ENCODE measurements at regions not wholly inside any gene's neighbourhood (a gene's known extent, or its start where the extent isn't known, plus 50 kb on each side); places are given as distances from the start of the nearest gene placed in this dataset.
"Not testable (repeated sequence)": the region's sequence is repeated elsewhere in the genome, so short reads cannot be mapped to it uniquely, and the experiment has no call there.

DNA sequence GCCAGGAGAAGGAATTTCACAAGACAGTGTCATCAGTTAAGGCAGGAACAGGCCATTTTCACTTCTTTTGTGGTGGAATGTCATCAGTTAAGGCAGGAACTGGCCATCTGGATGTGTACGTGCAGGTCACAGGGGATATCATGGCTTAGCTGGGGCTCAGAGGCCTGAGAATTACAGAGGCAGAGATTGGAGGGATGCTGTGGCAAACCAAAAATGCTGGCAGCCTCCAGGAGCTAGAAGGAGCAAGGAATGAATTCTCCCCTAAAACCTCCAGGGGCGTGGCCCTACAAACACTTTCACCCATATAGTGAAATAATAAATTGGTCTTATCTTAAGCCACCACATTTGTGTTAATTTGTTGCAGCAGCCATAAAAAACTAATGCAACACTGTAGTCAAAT lies 557.0 kb downstream of the ZNF385D start:
- BruUV-seq (replicated peaks); intact Hi-C loops (cut with micrococcal nuclease); H2AFZ ChIP-seq (ENCODE audit: low read depth, low read length, poor library complexity, severe bottlenecking); H3K79me2 ChIP-seq (ENCODE audit: insufficient read depth, low read length); H3K4me2 ChIP-seq (ENCODE audit: low read length); H3K9ac ChIP-seq (ENCODE audit: low read length); CTCF ChIA-PET; DNase-seq (ENCODE audit: low read depth, low spot score); H3K4me3 ChIP-seq (replicated peaks in 1 of 2; ENCODE audit: low read depth in 1 of 2, low read length in 2 of 2); H3K27me3 ChIP-seq (ENCODE audit: insufficient read depth, low read length); RAD21 ChIA-PET (ENCODE audit: low non-redundant PET in 1 of 2, low total read pairs in 2 of 2, uncharacterized antibody in 2 of 2, unreplicated experiment in 2 of 2); H4K20me1 ChIP-seq (ENCODE audit: insufficient read depth); H3K9me2 ChIP-seq (ENCODE audit: insufficient read depth); POLR2A ChIA-PET; ATAC-seq; H3K36me3 ChIP-seq (ENCODE audit: control insufficient read depth in 1 of 2, insufficient read depth in 2 of 2, low read length in 2 of 2); H3K27ac ChIP-seq (ENCODE audit: low read depth, low read length); H3K9me3 ChIP-seq (ENCODE audit: control insufficient read depth in 1 of 2, insufficient read depth in 1 of 2, low read depth in 1 of 2, low read length in 2 of 2); H3K4me1 ChIP-seq (ENCODE audit: control insufficient read depth in 1 of 2, insufficient read depth in 2 of 2, low read length in 2 of 2): not testable (repeated sequence)

DNA sequence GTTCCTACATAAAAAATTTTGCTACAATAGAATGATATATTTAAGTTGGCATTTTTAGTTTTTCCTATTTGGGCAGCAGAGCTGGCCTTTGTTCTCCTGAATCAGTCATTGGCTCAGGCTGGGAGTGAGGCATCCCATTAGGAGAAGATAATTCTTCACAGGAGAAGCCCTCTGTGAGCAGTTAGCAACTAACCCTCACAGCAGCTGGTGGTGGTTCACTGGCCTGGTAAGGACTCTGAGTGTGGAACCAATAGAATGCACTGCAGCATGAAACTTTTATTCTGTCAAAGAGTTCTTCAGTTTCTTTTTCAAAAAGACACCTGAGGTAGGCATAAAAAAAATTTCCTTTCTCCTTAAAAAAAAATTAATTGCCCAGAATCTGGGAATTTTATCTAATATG lies 562.6 kb downstream of the ZNF385D start:
- H3K36me3 ChIP-seq (ENCODE audit: control insufficient read depth in 1 of 2, insufficient read depth in 2 of 2, low read length in 2 of 2) = no peaks in the 10 kb centered on the region
- H3K27me3 ChIP-seq (ENCODE audit: insufficient read depth, low read length) = no peaks in the 10 kb centered on the region
- POLR2A ChIA-PET = no interaction called here
- H3K27ac ChIP-seq (ENCODE audit: low read depth, low read length) = no peak overlapping the region
- no peak overlapping the region for H3K4me2 ChIP-seq (ENCODE audit: low read length)
- H4K20me1 ChIP-seq (ENCODE audit: insufficient read depth) = no peaks in the 10 kb centered on the region
- H3K79me2 ChIP-seq (ENCODE audit: insufficient read depth, low read length) = no peaks in the 10 kb centered on the region
- ATAC-seq (no peak), DNase-seq (ENCODE audit: low read depth, low spot score) (no peak)
- no peaks in the 10 kb centered on the region for H3K4me1 ChIP-seq (ENCODE audit: control insufficient read depth in 1 of 2, insufficient read depth in 2 of 2, low read length in 2 of 2)
- intact Hi-C loops (cut with micrococcal nuclease) = no loop called here
- no TSS peak for BruUV-seq (replicated peaks)
- CTCF ChIA-PET = no interaction called here
- no peaks in the 10 kb centered on the region for H3K9me2 ChIP-seq (ENCODE audit: insufficient read depth)
- TF ChIP-seq RAD21 (IDR thresholded peaks at IDR 0.05; ENCODE audit: low read depth) (no peak), SRF (IDR thresholded peaks at IDR 0.05; ENCODE audit: low read depth) (no peak), ELF1 (IDR thresholded peaks at IDR 0.05; ENCODE audit: borderline replicate concordance, low read depth) (no peak), CBX3 (IDR thresholded peaks at IDR 0.05; ENCODE audit: low read depth) (no peak), SP1 (IDR thresholded peaks at IDR 0.05; ENCODE audit: low read depth) (no peak), ZFX (IDR thresholded peaks at IDR 0.05) (no peak), POLR2AphosphoS5 (IDR thresholded peaks at IDR 0.05; ENCODE audit: low read depth, low read length) (no peak), POLR2A (IDR thresholded peaks at IDR 0.05; ENCODE audit: borderline replicate concordance, extremely low read depth, insufficient read depth, insufficient read length) (no peak), ZNF274 (IDR thresholded peaks at IDR 0.05; ENCODE audit: low read depth, low read length) (no peak)
- TF ChIP-seq, protein P1, sequence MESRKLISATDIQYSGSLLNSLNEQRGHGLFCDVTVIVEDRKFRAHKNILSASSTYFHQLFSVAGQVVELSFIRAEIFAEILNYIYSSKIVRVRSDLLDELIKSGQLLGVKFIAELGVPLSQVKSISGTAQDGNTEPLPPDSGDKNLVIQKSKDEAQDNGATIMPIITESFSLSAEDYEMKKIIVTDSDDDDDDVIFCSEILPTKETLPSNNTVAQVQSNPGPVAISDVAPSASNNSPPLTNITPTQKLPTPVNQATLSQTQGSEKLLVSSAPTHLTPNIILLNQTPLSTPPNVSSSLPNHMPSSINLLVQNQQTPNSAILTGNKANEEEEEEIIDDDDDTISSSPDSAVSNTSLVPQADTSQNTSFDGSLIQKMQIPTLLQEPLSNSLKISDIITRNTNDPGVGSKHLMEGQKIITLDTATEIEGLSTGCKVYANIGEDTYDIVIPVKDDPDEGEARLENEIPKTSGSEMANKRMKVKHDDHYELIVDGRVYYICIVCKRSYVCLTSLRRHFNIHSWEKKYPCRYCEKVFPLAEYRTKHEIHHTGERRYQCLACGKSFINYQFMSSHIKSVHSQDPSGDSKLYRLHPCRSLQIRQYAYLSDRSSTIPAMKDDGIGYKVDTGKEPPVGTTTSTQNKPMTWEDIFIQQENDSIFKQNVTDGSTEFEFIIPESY (IDR thresholded peaks at IDR 0.05; ENCODE audit: extremely low read depth, insufficient replicate concordance, low read length) = no peak
- TF ChIP-seq, protein P2, sequence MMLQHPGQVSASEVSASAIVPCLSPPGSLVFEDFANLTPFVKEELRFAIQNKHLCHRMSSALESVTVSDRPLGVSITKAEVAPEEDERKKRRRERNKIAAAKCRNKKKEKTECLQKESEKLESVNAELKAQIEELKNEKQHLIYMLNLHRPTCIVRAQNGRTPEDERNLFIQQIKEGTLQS (IDR thresholded peaks at IDR 0.05) = no peak
- RAD21 ChIA-PET (ENCODE audit: low non-redundant PET in 1 of 2, low total read pairs in 2 of 2, uncharacterized antibody in 2 of 2, unreplicated experiment in 2 of 2) = no interaction called here
- no peaks in the 10 kb centered on the region; a peak in 1 of 4 replicates for H3K9me3 ChIP-seq (ENCODE audit: control insufficient read depth in 1 of 2, insufficient read depth in 1 of 2, low read depth in 1 of 2, low read length in 2 of 2)
- no peak overlapping the region for H2AFZ ChIP-seq (ENCODE audit: low read depth, low read length, poor library complexity, severe bottlenecking)
- no peak overlapping the region for H3K4me3 ChIP-seq (replicated peaks in 1 of 2; ENCODE audit: low read depth in 1 of 2, low read length in 2 of 2)
- H3K9ac ChIP-seq (ENCODE audit: low read length) = no peak overlapping the region

Data from HCT116 (cell line).